ENCODE measurements at regions not wholly inside any gene's neighbourhood (a gene's known extent, or its start where the extent isn't known, plus 50 kb on each side); places are given as distances from the start of the nearest gene placed in this dataset.

- DNase-seq = no peak
- Histone ChIP-seq H3K36me3 (ENCODE audit: low read depth) (no peaks in the 10 kb centered on the region), H3K4me3 (no peak overlapping the region), H3K9me2 (ENCODE audit: insufficient read depth) (no peaks in the 10 kb centered on the region), H3F3A (ENCODE audit: insufficient read depth) (no peaks in the 10 kb centered on the region), H4K20me1 (ENCODE audit: insufficient read depth) (no peaks in the 10 kb centered on the region), H3K27ac (no peak overlapping the region), H3K79me2 (ENCODE audit: insufficient read depth) (no peaks in the 10 kb centered on the region), H3K9me3 (ENCODE audit: low read depth) (no peaks in the 10 kb centered on the region), H2AFZ (no peak overlapping the region), H3K4me2 (ENCODE audit: unreplicated experiment) (no peak overlapping the region), H3K4me1 (ENCODE audit: insufficient read depth) (peaks cover 12% of the 10 kb centered on the region; the same call in 1 of the 2 replicates), H3K9ac (no peak overlapping the region), H3K27me3 (replicated peaks; ENCODE audit: insufficient read depth) (peaks cover 15% of the 10 kb centered on the region; the same call in 1 of the 2 replicates)
- WGBS, 2 experiments (ENCODE audit: low coverage in 1 of 2, low lambda C conversion rate in 2 of 2, missing lambda C conversion rate in 2 of 2) = 78 to 90% methylated on average over 8 of the region's 8 CpGs
- no peak for TF ChIP-seq EZH2phosphoT487 (IDR thresholded peaks at IDR 0.05; ENCODE audit: insufficient read depth, low read depth)
- TF ChIP-seq EZH2 (IDR thresholded peaks at IDR 0.05; ENCODE audit: insufficient read depth, poor library complexity, severe bottlenecking) = no peak
- in situ Hi-C loops (cut with MboI) = loop anchor here (25.0 kb wide), 1 partner anchor 615 kb away; no protein-coding TSS in a partner anchor
These were observed 74.7 kb upstream of the THY1 start for GRCh38 chr11:119497717-119498116.

- H3K36me3 ChIP-seq (ENCODE audit: low read depth) = no peaks in the 10 kb centered on the region
- no peak overlapping the region for H3K4me2 ChIP-seq (ENCODE audit: unreplicated experiment)
- in situ Hi-C loops (cut with MboI) = loop anchor here (25.0 kb wide), 1 partner anchor 615 kb away; no protein-coding TSS in a partner anchor
- no peak overlapping the region for H3K9ac ChIP-seq
- H3K4me1 ChIP-seq (ENCODE audit: insufficient read depth) = peaks cover 12% of the 10 kb centered on the region; the same call in 1 of the 2 replicates
- no peak overlapping the region for H2AFZ ChIP-seq
- no peaks in the 10 kb centered on the region for H3K9me2 ChIP-seq (ENCODE audit: insufficient read depth)
- 80 to 95% methylated on average over 2 of the region's 2 CpGs for WGBS, 2 experiments (ENCODE audit: low coverage in 1 of 2, low lambda C conversion rate in 2 of 2, missing lambda C conversion rate in 2 of 2)
- no peaks in the 10 kb centered on the region for H3K79me2 ChIP-seq (ENCODE audit: insufficient read depth)
- no peaks in the 10 kb centered on the region for H3K9me3 ChIP-seq (ENCODE audit: low read depth)
- no peak for TF ChIP-seq EZH2phosphoT487 (IDR thresholded peaks at IDR 0.05; ENCODE audit: insufficient read depth, low read depth)
- no peak for TF ChIP-seq EZH2 (IDR thresholded peaks at IDR 0.05; ENCODE audit: insufficient read depth, poor library complexity, severe bottlenecking)
- no peak overlapping the region for H3K27ac ChIP-seq
- H4K20me1 ChIP-seq (ENCODE audit: insufficient read depth) = no peaks in the 10 kb centered on the region
- H3K27me3 ChIP-seq (replicated peaks; ENCODE audit: insufficient read depth) = peaks cover 15% of the 10 kb centered on the region; the same call in 1 of the 2 replicates
- no peaks in the 10 kb centered on the region for H3F3A ChIP-seq (ENCODE audit: insufficient read depth)
- no peak for DNase-seq
- H3K4me3 ChIP-seq = no peak overlapping the region
These were observed 74.0 kb upstream of the THY1 start for GRCh38 chr11:119496997-119497396.

GRCh38 chr11:119496469-119496868 lies 73.5 kb upstream of the THY1 start:
- H3K27me3 ChIP-seq (replicated peaks; ENCODE audit: insufficient read depth) = peaks cover 15% of the 10 kb centered on the region; the same call in 1 of the 2 replicates
- H3K9ac ChIP-seq = no peak overlapping the region
- H3K79me2 ChIP-seq (ENCODE audit: insufficient read depth) = no peaks in the 10 kb centered on the region
- H3K4me1 ChIP-seq (ENCODE audit: insufficient read depth) = peaks cover 12% of the 10 kb centered on the region; the same call in 1 of the 2 replicates
- no peak for TF ChIP-seq EZH2 (IDR thresholded peaks at IDR 0.05; ENCODE audit: insufficient read depth, poor library complexity, severe bottlenecking)
- no peak for TF ChIP-seq EZH2phosphoT487 (IDR thresholded peaks at IDR 0.05; ENCODE audit: insufficient read depth, low read depth)
- H3K36me3 ChIP-seq (ENCODE audit: low read depth) = no peaks in the 10 kb centered on the region
- no peak overlapping the region for H3K4me3 ChIP-seq
- H4K20me1 ChIP-seq (ENCODE audit: insufficient read depth) = no peaks in the 10 kb centered on the region
- peak; percentile 81 for DNase-seq
- peak overlapping the region; percentile 11 for H3K4me2 ChIP-seq (ENCODE audit: unreplicated experiment)
- H2AFZ ChIP-seq = no peak overlapping the region
- H3K9me3 ChIP-seq (ENCODE audit: low read depth) = no peaks in the 10 kb centered on the region
- 8 to 14% methylated on average over 7 to 9 of the region's 9 CpGs for WGBS, 2 experiments (ENCODE audit: low coverage in 1 of 2, low lambda C conversion rate in 2 of 2, missing lambda C conversion rate in 2 of 2)
- in situ Hi-C loops (cut with MboI) = loop anchor here (25.0 kb wide), 1 partner anchor 616 kb away; no protein-coding TSS in a partner anchor
- no peaks in the 10 kb centered on the region for H3F3A ChIP-seq (ENCODE audit: insufficient read depth)
- H3K9me2 ChIP-seq (ENCODE audit: insufficient read depth) = no peaks in the 10 kb centered on the region
- no peak overlapping the region for H3K27ac ChIP-seq

GRCh38 chr11:119493712-119494111 lies 70.7 kb upstream of the THY1 start:
- DNase-seq = peak; percentile 67
- in situ Hi-C loops (cut with MboI) = loop anchor here (25.0 kb wide), 1 partner anchor 619 kb away; no protein-coding TSS in a partner anchor

More at GRCh38 chr11:119493712-119494111, 70.7 kb upstream of the THY1 start:
- 46 to 48% methylated on average over 4 of the region's 4 CpGs for WGBS, 2 experiments (ENCODE audit: low coverage in 1 of 2, low lambda C conversion rate in 2 of 2, missing lambda C conversion rate in 2 of 2)
- Histone ChIP-seq H3K36me3 (ENCODE audit: low read depth) (no peaks in the 10 kb centered on the region), H3K27me3 (replicated peaks; ENCODE audit: insufficient read depth) (no peaks in the 10 kb centered on the region; the same call in 1 of the 2 replicates), H3K9me3 (ENCODE audit: low read depth) (no peaks in the 10 kb centered on the region), H3F3A (ENCODE audit: insufficient read depth) (no peaks in the 10 kb centered on the region), H4K20me1 (ENCODE audit: insufficient read depth) (no peaks in the 10 kb centered on the region), H3K9me2 (ENCODE audit: insufficient read depth) (no peaks in the 10 kb centered on the region), H3K9ac (no peak overlapping the region), H2AFZ (no peak overlapping the region), H3K79me2 (ENCODE audit: insufficient read depth) (no peaks in the 10 kb centered on the region), H3K27ac (no peak overlapping the region), H3K4me3 (no peak overlapping the region), H3K4me1 (ENCODE audit: insufficient read depth) (peaks cover 12% of the 10 kb centered on the region; the same call in 1 of the 2 replicates), H3K4me2 (ENCODE audit: unreplicated experiment) (no peak overlapping the region)
- TF ChIP-seq EZH2 (IDR thresholded peaks at IDR 0.05; ENCODE audit: insufficient read depth, poor library complexity, severe bottlenecking) = no peak
- no peak for TF ChIP-seq EZH2phosphoT487 (IDR thresholded peaks at IDR 0.05; ENCODE audit: insufficient read depth, low read depth)
